Kidney (tissue), 13 donors: ENCODE measurements at regions not wholly inside any gene's neighbourhood (a gene's known extent, or its start where the extent isn't known, plus 50 kb on each side); places are given as distances from the start of the nearest gene placed in this dataset.
A peak's percentile ranks its signal among the peaks of the same experiment; 100 is the strongest.

Experiments used
- DNase-seq, 5 donors: peaks; one replicate each; pipeline ENCODE4 v3.0.0-alpha.2; 2013 to 2020
- FAIRE-seq: peaks from 2 replicates; lab custom pipeline; 2012; peaks lifted over from hg19 to GRCh38; lab: Jason Lieb, UNC
- H3K27ac ChIP-seq, 2 donors: one replicate each; pipeline ENCODE4 v1.7.0; 2013; ENCODE audit warnings: low read depth in 2 of 2, low read length in 2 of 2, inconsistent platforms in 1 of 2
- H3K27me3 ChIP-seq: one replicate; pipeline ENCODE4 v1.7.1; 2013; ENCODE audit warnings: low read length, inconsistent platforms; ENCODE audit not compliant: control insufficient read depth, insufficient read depth
- H3K36me3 ChIP-seq, 3 donors: one replicate each; pipeline versions ENCODE4 v1.7.0 to v1.7.1; 2013; ENCODE audit warnings: low read length in 3 of 3, control low read depth in 1 of 3, inconsistent platforms in 1 of 3; ENCODE audit not compliant: insufficient read depth in 3 of 3, control insufficient read depth in 2 of 3
- H3K4me1 ChIP-seq, 3 donors: one replicate each; pipeline versions ENCODE4 v1.7.0 to v1.7.1; 2013; ENCODE audit warnings: low read length in 3 of 3, inconsistent platforms in 1 of 3, low read depth in 1 of 3; ENCODE audit not compliant: control insufficient read depth in 2 of 3, insufficient read depth in 2 of 3
- H3K4me3 ChIP-seq, 3 donors: one replicate each; pipeline versions ENCODE4 v1.7.0 to v1.8.1; 2013; ENCODE audit warnings: low read length in 3 of 3, control low read depth in 1 of 3, inconsistent platforms in 1 of 3
- H3K9ac ChIP-seq, 3 donors: one replicate each; pipeline versions ENCODE4 v1.7.0 to v1.7.1; 2013; ENCODE audit warnings: low read length in 3 of 3, control low read depth in 1 of 3, inconsistent platforms in 1 of 3
- H3K9me3 ChIP-seq, 3 donors: one replicate each; pipeline versions ENCODE4 v1.7.0 to v1.7.1; 2013; ENCODE audit warnings: low read length in 3 of 3, control low read depth in 1 of 3, inconsistent platforms in 1 of 3; ENCODE audit not compliant: control insufficient read depth in 2 of 3, insufficient read depth in 1 of 3
- intact Hi-C: fragments of 100-400 bp; cut with DNase I; formaldehyde crosslinking; loops from one replicate; pipeline ENCODE4 v1.11.1; 2022
- TF ChIP-seq, protein P1 (sequence below): IDR thresholded peaks from 3 replicates; pipeline ENCODE4 v1.5.1; 2012; ENCODE audit warnings: mild to moderate bottlenecking, moderate library complexity, borderline replicate concordance; ENCODE audit not compliant: insufficient read depth; ENCODE audit errors: extremely low read depth
- donor health status: control.
- donor health status: control.
- donor health status: control.
- donor health status: control.
- donor health status: control.
- donor health status: DM: yes; HTN: yes; CAD: no.
- donor health status: Normal renal cell carcinoma (clear cell type).

DNA sequence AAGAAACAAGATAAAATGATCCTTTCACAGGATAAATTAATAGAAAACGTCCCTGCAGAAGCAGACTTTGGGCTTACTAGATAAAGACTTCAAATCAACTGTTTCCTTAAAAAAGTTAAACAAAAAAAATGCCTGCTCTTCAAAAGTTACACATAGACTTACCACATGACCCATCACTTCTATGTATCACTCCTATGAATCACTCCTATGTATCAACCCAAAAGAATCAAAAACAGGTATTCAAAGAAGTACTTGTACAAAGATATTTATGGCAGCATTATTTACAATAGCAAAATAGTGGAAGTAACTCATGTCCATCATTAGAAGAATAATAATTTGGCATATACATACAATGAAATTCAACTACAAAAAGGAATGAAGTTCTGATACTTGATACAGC lies 56.3 kb upstream of the PRDM9 start:
- Histone ChIP-seq H3K9ac (no peak overlapping the region), H3K9me3 (no peaks in the 10 kb centered on the region), H3K4me1 (no peaks in the 10 kb centered on the region), H3K27ac (no peak overlapping the region), H3K36me3 (no peaks in the 10 kb centered on the region), H3K4me3 (no peak overlapping the region), H3K27me3 (no peaks in the 10 kb centered on the region)
- DNase-seq (no peak), FAIRE-seq (no peak)
- intact Hi-C loops: no loop called here
- TF ChIP-seq, protein P1, sequence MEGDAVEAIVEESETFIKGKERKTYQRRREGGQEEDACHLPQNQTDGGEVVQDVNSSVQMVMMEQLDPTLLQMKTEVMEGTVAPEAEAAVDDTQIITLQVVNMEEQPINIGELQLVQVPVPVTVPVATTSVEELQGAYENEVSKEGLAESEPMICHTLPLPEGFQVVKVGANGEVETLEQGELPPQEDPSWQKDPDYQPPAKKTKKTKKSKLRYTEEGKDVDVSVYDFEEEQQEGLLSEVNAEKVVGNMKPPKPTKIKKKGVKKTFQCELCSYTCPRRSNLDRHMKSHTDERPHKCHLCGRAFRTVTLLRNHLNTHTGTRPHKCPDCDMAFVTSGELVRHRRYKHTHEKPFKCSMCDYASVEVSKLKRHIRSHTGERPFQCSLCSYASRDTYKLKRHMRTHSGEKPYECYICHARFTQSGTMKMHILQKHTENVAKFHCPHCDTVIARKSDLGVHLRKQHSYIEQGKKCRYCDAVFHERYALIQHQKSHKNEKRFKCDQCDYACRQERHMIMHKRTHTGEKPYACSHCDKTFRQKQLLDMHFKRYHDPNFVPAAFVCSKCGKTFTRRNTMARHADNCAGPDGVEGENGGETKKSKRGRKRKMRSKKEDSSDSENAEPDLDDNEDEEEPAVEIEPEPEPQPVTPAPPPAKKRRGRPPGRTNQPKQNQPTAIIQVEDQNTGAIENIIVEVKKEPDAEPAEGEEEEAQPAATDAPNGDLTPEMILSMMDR: no peak

DNA sequence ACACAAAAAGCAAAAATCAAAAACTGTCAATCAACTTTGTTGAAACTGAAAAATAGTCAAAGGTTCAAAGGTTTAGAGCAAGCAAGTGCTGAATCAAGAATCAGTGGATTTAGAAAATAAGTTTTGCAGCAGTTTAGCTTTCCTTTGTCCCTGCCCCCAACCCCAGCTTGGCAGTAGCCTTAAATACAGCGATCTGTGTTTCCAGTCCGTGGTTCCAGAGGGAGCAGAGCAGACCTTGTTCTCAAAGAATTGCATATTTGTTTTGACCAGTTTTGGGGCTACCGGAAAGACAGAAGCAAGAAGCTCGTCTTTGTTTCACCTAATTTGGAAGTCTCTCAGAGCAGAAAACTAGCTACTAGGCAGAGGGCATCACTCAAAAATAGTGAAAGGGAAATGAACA lies 57.2 kb upstream of the PRDM9 start:
- TF ChIP-seq, protein P1: no peak
- Histone ChIP-seq H3K9me3 (no peaks in the 10 kb centered on the region), H3K9ac (no peak overlapping the region), H3K27me3 (no peaks in the 10 kb centered on the region), H3K36me3 (no peaks in the 10 kb centered on the region), H3K4me3 (peak overlapping the region in 1 of 3 donors; percentile 11), H3K4me1 (no peaks in the 10 kb centered on the region), H3K27ac (no peak overlapping the region)
- intact Hi-C loops: no loop called here
- DNase-seq (no peak), FAIRE-seq (no peak)

DNA sequence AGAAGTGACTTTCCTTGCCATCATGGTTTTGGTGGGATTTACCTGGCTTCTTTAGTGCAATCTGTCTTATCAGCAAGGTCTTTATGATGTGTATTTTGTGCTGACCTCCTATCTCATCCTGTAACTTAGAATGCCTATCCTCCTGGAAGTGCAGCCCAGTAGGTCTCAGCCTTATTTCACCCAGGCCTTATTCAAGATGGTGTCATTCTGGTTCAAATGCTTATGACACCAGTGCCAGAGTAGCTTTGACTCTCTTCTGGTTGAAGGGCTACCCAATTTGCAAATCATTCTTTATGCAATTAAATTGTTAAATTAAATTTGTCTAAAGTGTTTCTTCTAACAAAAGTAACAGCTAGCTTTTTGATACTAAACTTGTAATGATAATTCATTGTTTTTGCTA lies 58.8 kb upstream of the PRDM9 start:
- Histone ChIP-seq H3K9me3 (no peaks in the 10 kb centered on the region), H3K27me3 (no peaks in the 10 kb centered on the region), H3K36me3 (no peaks in the 10 kb centered on the region), H3K9ac (no peak overlapping the region), H3K4me3 (no peak overlapping the region), H3K4me1 (no peaks in the 10 kb centered on the region), H3K27ac (no peak overlapping the region)
- TF ChIP-seq, protein P1: no peak
- intact Hi-C loops: no loop called here
- DNase-seq (no peak), FAIRE-seq (no peak)

DNA sequence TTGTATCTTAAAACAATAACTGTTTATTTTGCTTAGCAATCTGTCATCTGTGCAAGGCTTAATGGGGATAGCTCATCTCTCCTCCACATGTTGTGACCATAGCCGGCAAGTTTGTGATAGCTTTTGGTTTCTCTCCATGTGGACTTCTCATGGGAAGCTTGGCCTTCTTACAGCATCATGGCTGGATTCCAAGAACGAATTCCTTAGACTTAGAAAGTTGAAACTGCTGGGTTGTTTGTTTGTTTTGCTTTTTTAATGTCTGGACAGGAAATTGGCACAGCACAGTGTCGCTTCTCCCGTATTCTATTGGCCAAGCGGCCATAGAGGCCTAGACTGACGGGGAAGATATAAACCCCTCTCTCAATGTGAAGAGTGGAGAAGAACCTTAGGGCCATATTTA lies 61.0 kb upstream of the PRDM9 start:
- H3K4me1 ChIP-seq: no peaks in the 10 kb centered on the region
- H3K9ac ChIP-seq: no peak overlapping the region
- intact Hi-C loops: no loop called here
- H3K36me3 ChIP-seq: no peaks in the 10 kb centered on the region
- H3K9me3 ChIP-seq: no peaks in the 10 kb centered on the region
- FAIRE-seq (no peak), DNase-seq (peak in 2 of 5 donors; percentile 63 to 75)
- H3K4me3 ChIP-seq: peak overlapping the region in 1 of 3 donors; percentile 4
- H3K27ac ChIP-seq: no peak overlapping the region
- TF ChIP-seq, protein P1: no peak
- H3K27me3 ChIP-seq: no peaks in the 10 kb centered on the region
